GM23248 (cell line): ENCODE measurements at regions not wholly inside any gene's neighbourhood (a gene's known extent, or its start where the extent isn't known, plus 50 kb on each side); places are given as distances from the start of the nearest gene placed in this dataset.

Source experiments
- DNase-seq: peaks from one replicate; pipeline ENCODE4 v3.0.0-alpha.2; 2015
- H2AFZ ChIP-seq: fragments of 200-600 bp; sonication (generic); 2 replicates; pipeline ENCODE4 v1.6.1; 2016; ENCODE audit warnings: antibody characterized with exemption
- H3F3A ChIP-seq: fragments of 200-600 bp; sonication (generic); 2 replicates; pipeline ENCODE4 v1.6.1; 2016; ENCODE audit warnings: mild to moderate bottlenecking, antibody characterized with exemption, mixed run types; ENCODE audit not compliant: insufficient read depth
- H3K27ac ChIP-seq: fragments of 200-600 bp; sonication (generic); 2 replicates; pipeline ENCODE4 v1.5.1; 2016; ENCODE audit warnings: mild to moderate bottlenecking
- H3K27me3 ChIP-seq: fragments of 200-600 bp; sonication (generic); replicated peaks from 2 replicates; pipeline ENCODE4 v1.6.1; 2016; ENCODE audit warnings: mild to moderate bottlenecking; ENCODE audit not compliant: insufficient read depth
- H3K36me3 ChIP-seq: fragments of 200-600 bp; sonication (generic); 2 replicates; pipeline ENCODE4 v1.6.1; 2016; ENCODE audit warnings: low read depth, mild to moderate bottlenecking
- H3K4me1 ChIP-seq: fragments of 200-600 bp; sonication (generic); 2 replicates; pipeline ENCODE4 v1.6.1; 2016; ENCODE audit warnings: mild to moderate bottlenecking; ENCODE audit not compliant: insufficient read depth
- H3K4me2 ChIP-seq: fragments of 200-600 bp; sonication (generic); one replicate; pipeline ENCODE4 v1.6.1; 2016; ENCODE audit warnings: mild to moderate bottlenecking; ENCODE audit not compliant: unreplicated experiment
- H3K4me3 ChIP-seq: fragments of 200-600 bp; sonication (generic); 2 replicates; pipeline ENCODE4 v1.5.1; 2016; ENCODE audit warnings: mild to moderate bottlenecking
- H3K79me2 ChIP-seq: fragments of 200-600 bp; sonication (generic); 2 replicates; pipeline ENCODE4 v1.6.1; 2016; ENCODE audit warnings: mild to moderate bottlenecking; ENCODE audit not compliant: insufficient read depth
- H3K9ac ChIP-seq: fragments of 200-600 bp; sonication (generic); 2 replicates; pipeline ENCODE4 v1.6.1; 2016; ENCODE audit warnings: mild to moderate bottlenecking
- H3K9me2 ChIP-seq: fragments of 200-600 bp; sonication (generic); 2 replicates; pipeline ENCODE4 v1.6.1; 2016; ENCODE audit warnings: mixed run types, mild to moderate bottlenecking, moderate library complexity; ENCODE audit not compliant: insufficient read depth
- H3K9me3 ChIP-seq: fragments of 200-600 bp; sonication (generic); one replicate; pipeline ENCODE4 v1.6.1; 2017; ENCODE audit warnings: low read depth
- H4K20me1 ChIP-seq: fragments of 200-600 bp; sonication (generic); 2 replicates; pipeline ENCODE4 v1.6.0; 2016; ENCODE audit not compliant: insufficient read depth
- EZH2 ChIP-seq: fragments of 200-600 bp; sonication (generic); IDR thresholded peaks from 2 replicates; pipeline ENCODE4 v1.6.1; 2018; ENCODE audit warnings: antibody characterized with exemption, mild to moderate bottlenecking; ENCODE audit not compliant: insufficient read depth, poor library complexity, severe bottlenecking
- EZH2phosphoT487 ChIP-seq: fragments of 200-600 bp; sonication (generic); IDR thresholded peaks from 2 replicates; pipeline ENCODE4 v1.6.1; 2018; ENCODE audit warnings: antibody characterized with exemption, moderate library complexity, mild to moderate bottlenecking, low read depth; ENCODE audit not compliant: insufficient read depth
- WGBS, 2 experiments: methylation state at CpG; one replicate each; pipeline ENCODE4 v1.1.6; 2015 to 2017; ENCODE audit warnings: low lambda C conversion rate in 2 of 2, low coverage in 1 of 2; ENCODE audit errors: missing lambda C conversion rate in 2 of 2; 5-methylcytosine and 5-hydroxymethylcytosine counted together
- in situ Hi-C: fragments of 300-500 bp; cut with MboI; formaldehyde crosslinking; loops from 2 replicates; pipeline ENCODE4 v1.15.0; 2020

DNA sequence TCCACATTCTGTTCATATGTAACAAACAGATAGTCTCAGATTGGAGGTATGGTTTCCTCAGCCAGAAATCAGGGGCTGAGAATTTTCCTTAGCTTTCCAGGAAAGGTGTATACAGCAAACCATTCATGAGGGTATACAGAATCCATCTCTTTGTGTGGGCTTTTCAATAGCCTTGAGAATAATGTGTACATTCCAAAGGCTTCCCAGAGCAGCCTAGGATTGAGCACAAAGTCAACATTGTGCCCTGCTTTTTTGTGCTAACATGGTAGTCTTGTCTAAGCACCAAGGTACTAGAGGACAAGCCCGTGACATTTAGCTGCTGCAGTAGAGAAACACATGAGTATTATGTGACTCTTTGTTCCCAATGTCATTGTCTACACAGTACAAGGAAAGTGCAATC, 322.1 kb upstream of the TANK start:
- no peaks in the 10 kb centered on the region for H3K79me2 ChIP-seq
- no peak for TF ChIP-seq EZH2
- no peak for TF ChIP-seq EZH2phosphoT487
- in situ Hi-C loops = no loop called here
- H4K20me1 ChIP-seq = no peaks in the 10 kb centered on the region
- no peaks in the 10 kb centered on the region for H3K9me3 ChIP-seq
- H3F3A ChIP-seq = peaks cover 13% of the 10 kb centered on the region
- H3K9ac ChIP-seq = no peak overlapping the region
- no peaks in the 10 kb centered on the region for H3K27me3 ChIP-seq
- H3K4me2 ChIP-seq = no peak overlapping the region
- WGBS, 2 experiments = 94 to 100% methylated on average over 1 of the region's 1 CpG
- no peak overlapping the region for H2AFZ ChIP-seq
- peaks cover 4% of the 10 kb centered on the region; the same call in 1 of the 2 replicates for H3K9me2 ChIP-seq
- no peaks in the 10 kb centered on the region for H3K36me3 ChIP-seq
- no peak overlapping the region for H3K4me3 ChIP-seq
- H3K4me1 ChIP-seq = peaks cover 22% of the 10 kb centered on the region
- no peak for DNase-seq
- no peak overlapping the region for H3K27ac ChIP-seq

DNA sequence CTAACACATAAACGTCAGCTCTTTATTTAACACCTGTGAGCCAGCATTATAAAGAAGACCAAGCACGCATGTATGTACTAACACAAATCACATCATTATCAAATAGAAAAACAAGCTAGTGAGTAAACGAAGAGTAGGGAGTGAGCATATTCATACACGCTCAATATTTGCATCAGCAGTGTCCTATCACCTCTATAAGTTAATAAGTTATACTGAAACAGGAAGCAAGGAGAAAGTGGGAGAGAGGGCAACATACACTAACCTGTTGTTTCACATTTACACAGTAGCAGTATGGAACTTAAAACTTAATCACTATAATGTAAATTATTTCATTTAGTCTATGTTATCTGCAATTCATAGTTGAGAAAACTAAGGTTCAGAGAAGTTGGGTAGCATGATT, 321.5 kb upstream of the TANK start:
- Histone ChIP-seq H3K27ac (no peak overlapping the region), H3K9ac (no peak overlapping the region), H3K79me2 (no peaks in the 10 kb centered on the region), H4K20me1 (no peaks in the 10 kb centered on the region), H3K27me3 (no peaks in the 10 kb centered on the region), H2AFZ (no peak overlapping the region), H3K4me1 (peaks cover 22% of the 10 kb centered on the region), H3K36me3 (no peaks in the 10 kb centered on the region), H3K9me2 (peaks cover 4% of the 10 kb centered on the region; the same call in 1 of the 2 replicates), H3K4me2 (no peak overlapping the region), H3K9me3 (peaks cover under 1% of the 10 kb centered on the region), H3K4me3 (no peak overlapping the region), H3F3A (peaks cover 13% of the 10 kb centered on the region)
- 90 to 91% methylated on average over 4 of the region's 4 CpGs for WGBS, 2 experiments
- no peak for DNase-seq
- no peak for TF ChIP-seq EZH2
- TF ChIP-seq EZH2phosphoT487 = no peak
- in situ Hi-C loops = no loop called here

DNA sequence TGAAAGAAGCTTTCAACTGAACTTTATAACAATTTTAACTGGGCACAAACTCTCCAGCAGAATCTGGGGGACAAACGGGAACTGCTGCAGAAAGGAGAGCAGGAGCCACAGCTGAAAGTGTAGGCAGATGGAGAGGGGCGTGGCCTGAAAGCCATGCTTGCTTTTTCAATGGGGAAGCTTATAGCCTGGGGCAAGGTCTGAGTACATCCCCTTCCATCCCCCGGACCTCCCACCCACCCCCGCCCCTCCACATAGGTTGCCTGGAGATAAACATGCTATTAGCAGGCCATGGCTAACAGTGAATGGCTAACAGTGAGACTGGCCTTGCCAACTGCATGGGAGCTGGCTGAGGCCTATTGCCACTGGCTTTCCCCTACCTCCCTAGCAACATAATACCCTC, 317.9 kb upstream of the TANK start:
- Histone ChIP-seq H3K9me3 (peaks cover 3% of the 10 kb centered on the region), H3K27me3 (no peaks in the 10 kb centered on the region), H2AFZ (no peak overlapping the region), H3K4me3 (no peak overlapping the region), H3K4me2 (no peak overlapping the region), H3K9ac (no peak overlapping the region), H3F3A (no peaks in the 10 kb centered on the region; the same call in 1 of the 2 replicates), H3K9me2 (peaks cover 4% of the 10 kb centered on the region; the same call in 1 of the 2 replicates), H3K27ac (no peak overlapping the region), H3K79me2 (no peaks in the 10 kb centered on the region), H3K4me1 (peaks cover 9% of the 10 kb centered on the region), H3K36me3 (no peaks in the 10 kb centered on the region), H4K20me1 (no peaks in the 10 kb centered on the region)
- in situ Hi-C loops = no loop called here
- DNase-seq = no peak
- TF ChIP-seq EZH2phosphoT487 (no peak), EZH2 (no peak)
- WGBS, 2 experiments = 69 to 90% methylated on average over 1 to 4 of the region's 4 CpGs

DNA sequence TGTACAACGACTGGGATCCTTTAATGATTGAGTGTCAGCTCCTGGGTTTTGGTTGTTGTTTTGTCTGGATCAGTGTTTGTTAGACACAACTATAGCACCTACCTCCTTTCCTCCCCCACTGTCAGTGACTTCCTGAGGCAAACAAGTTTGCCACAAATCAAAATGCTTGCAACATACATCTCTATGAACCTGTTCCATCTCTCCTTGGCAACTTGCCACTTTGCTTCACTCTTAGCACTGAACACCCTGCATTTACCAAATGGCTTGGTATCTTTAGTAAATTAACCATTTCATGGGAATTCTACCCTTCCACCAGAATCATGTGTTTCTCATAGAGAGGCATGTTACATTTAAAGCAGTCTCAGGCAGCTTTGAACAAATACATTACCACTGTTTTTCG, 301.1 kb upstream of the TANK start:
- no peak for DNase-seq
- no peak overlapping the region for H3K9ac ChIP-seq
- no peaks in the 10 kb centered on the region for H3K27me3 ChIP-seq
- in situ Hi-C loops = no loop called here
- no peaks in the 10 kb centered on the region for H3K4me1 ChIP-seq
- no peaks in the 10 kb centered on the region for H3F3A ChIP-seq
- no peaks in the 10 kb centered on the region for H3K9me3 ChIP-seq
- 70 to 80% methylated on average over 2 of the region's 2 CpGs for WGBS, 2 experiments
- H3K27ac ChIP-seq = no peak overlapping the region
- no peak overlapping the region for H3K4me3 ChIP-seq
- H2AFZ ChIP-seq = no peak overlapping the region
- no peaks in the 10 kb centered on the region for H3K9me2 ChIP-seq
- no peaks in the 10 kb centered on the region for H3K36me3 ChIP-seq
- H4K20me1 ChIP-seq = no peaks in the 10 kb centered on the region
- H3K79me2 ChIP-seq = no peaks in the 10 kb centered on the region
- H3K4me2 ChIP-seq = no peak overlapping the region
- no peak for TF ChIP-seq EZH2phosphoT487
- TF ChIP-seq EZH2 = no peak

DNA sequence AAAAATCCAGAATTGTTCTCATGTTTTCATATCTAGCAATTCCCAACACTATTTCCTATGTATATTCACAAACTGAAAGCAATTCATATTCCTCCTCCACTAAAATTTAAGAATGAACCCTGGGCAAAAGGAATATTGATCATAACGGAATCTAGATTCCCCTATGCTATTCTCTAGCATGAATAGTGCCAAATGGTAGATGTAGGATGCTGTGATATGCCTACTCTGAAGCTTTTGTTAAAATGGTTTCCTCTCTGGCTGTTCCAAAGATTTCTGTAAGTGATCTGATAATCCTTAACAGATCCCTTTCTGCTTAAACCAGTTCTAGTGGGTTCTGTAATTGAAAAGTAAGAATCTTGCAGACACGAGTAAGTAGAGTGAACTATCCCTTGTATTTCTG, 298.0 kb upstream of the TANK start:
- H3K4me1 ChIP-seq = no peaks in the 10 kb centered on the region
- WGBS, 2 experiments = 63 to 71% methylated on average over 2 of the region's 2 CpGs
- DNase-seq = no peak
- no peaks in the 10 kb centered on the region for H3K9me3 ChIP-seq
- H2AFZ ChIP-seq = no peak overlapping the region
- H3K27ac ChIP-seq = no peak overlapping the region
- in situ Hi-C loops = no loop called here
- H3K9ac ChIP-seq = no peak overlapping the region
- H4K20me1 ChIP-seq = no peaks in the 10 kb centered on the region
- no peak overlapping the region for H3K4me2 ChIP-seq
- H3K27me3 ChIP-seq = no peaks in the 10 kb centered on the region
- no peaks in the 10 kb centered on the region for H3K36me3 ChIP-seq
- H3K9me2 ChIP-seq = no peaks in the 10 kb centered on the region
- no peak overlapping the region for H3K4me3 ChIP-seq
- H3K79me2 ChIP-seq = no peaks in the 10 kb centered on the region
- no peaks in the 10 kb centered on the region for H3F3A ChIP-seq
- no peak for TF ChIP-seq EZH2
- TF ChIP-seq EZH2phosphoT487 = no peak
